IMR-90 (cell line): ENCODE measurements at regions not wholly inside any gene's neighbourhood (a gene's known extent, or its start where the extent isn't known, plus 50 kb on each side); places are given as distances from the start of the nearest gene placed in this dataset.

Experiments used
- ATAC-seq: fragments of 200-7000 bp; cut with Tn5 transposase; 2 replicates; pipeline ENCODE4 v1.9.1; 2020; ENCODE audit warnings: low read depth, mild to moderate bottlenecking, moderate library complexity
- BruUV-seq: library from RNA; stranded (reverse); fragments of 400-500 nt; replicated peaks from 2 replicates; lab custom pipeline; 2021; lab: Mats Ljungman, UMichigan
- CTCF ChIA-PET: fragments of 300-600 bp; formaldehyde crosslinking; extraction: SDS; loops from one replicate; lab custom pipeline; 2021; ENCODE audit warnings: antibody characterized with exemption; lab: Yijun Ruan, JAX
- POLR2A ChIA-PET: fragments of 300-600 bp; sonication (Branson Sonifier 250); formaldehyde crosslinking; loops from one replicate; lab custom pipeline; 2022; ENCODE audit warnings: antibody characterized with exemption; ENCODE audit not compliant: unreplicated experiment; lab: Charles Lee
- DNase-seq: peaks from one replicate; pipeline ENCODE4 v3.0.0; 2013
- H2AFZ ChIP-seq: replicated peaks from 2 replicates; pipeline ENCODE3; 2013; ENCODE audit warnings: low read length, mild to moderate bottlenecking; ENCODE audit not compliant: poor library complexity
- H2AK5ac ChIP-seq: 2 replicates; pipeline ENCODE4 v1.6.1; 2013; ENCODE audit warnings: low read depth, low read length, inconsistent platforms
- H2AK9ac ChIP-seq: replicated peaks from 2 replicates; pipeline ENCODE3; 2013; ENCODE audit warnings: mild to moderate bottlenecking, low read depth, low read length, moderate library complexity; ENCODE audit not compliant: poor library complexity
- H2BK120ac ChIP-seq: 2 replicates; pipeline ENCODE4 v1.6.1; 2013; ENCODE audit warnings: low read depth, low read length, inconsistent platforms
- H2BK15ac ChIP-seq: 3 replicates; pipeline ENCODE4 v1.6.1; 2013; ENCODE audit warnings: low read depth, low read length, inconsistent platforms
- H2BK20ac ChIP-seq: 2 replicates; pipeline ENCODE4 v1.6.1; 2013; ENCODE audit warnings: low read depth, mild to moderate bottlenecking, inconsistent platforms, low read length, moderate library complexity
- H2BK5ac ChIP-seq: 2 replicates; pipeline ENCODE4 v1.6.1; 2013; ENCODE audit warnings: mild to moderate bottlenecking, low read depth, low read length, inconsistent platforms; ENCODE audit not compliant: poor library complexity, severe bottlenecking
- H3K14ac ChIP-seq: replicated peaks from 2 replicates; pipeline ENCODE4 v1.6.1; 2013; ENCODE audit warnings: low read depth, low read length, inconsistent platforms
- H3K18ac ChIP-seq: 2 replicates; pipeline ENCODE4 v1.6.1; 2013; ENCODE audit warnings: low read depth, low read length, control low read depth
- H3K23ac ChIP-seq: 2 replicates; pipeline ENCODE4 v1.6.1; 2013; ENCODE audit warnings: low read depth, low read length, inconsistent platforms
- H3K27ac ChIP-seq: 2 replicates; pipeline ENCODE4 v1.5.1; 2013; ENCODE audit warnings: mild to moderate bottlenecking, control low read depth, low read length; ENCODE audit not compliant: insufficient read depth
- H3K27me3 ChIP-seq: 2 replicates; pipeline ENCODE4 v1.6.1; 2013; ENCODE audit warnings: low read length; ENCODE audit not compliant: control insufficient read depth, insufficient read depth
- H3K36me3 ChIP-seq: 2 replicates; pipeline ENCODE4 v1.6.1; 2013; ENCODE audit warnings: low read length, mixed read lengths; ENCODE audit not compliant: control insufficient read depth, insufficient read depth
- H3K4ac ChIP-seq: 2 replicates; pipeline ENCODE4 v1.6.1; 2013; ENCODE audit warnings: low read depth, low read length, inconsistent platforms
- H3K4me1 ChIP-seq: 2 replicates; pipeline ENCODE4 v1.6.1; 2013; ENCODE audit warnings: low read length, mixed read lengths; ENCODE audit not compliant: control insufficient read depth, insufficient read depth
- H3K4me2 ChIP-seq: 2 replicates; pipeline ENCODE4 v1.6.1; 2013; ENCODE audit warnings: low read depth, mild to moderate bottlenecking, control low read depth, low read length, moderate library complexity
- H3K4me3 ChIP-seq: 2 replicates; pipeline ENCODE4 v1.5.1; 2013; ENCODE audit warnings: low read depth, mild to moderate bottlenecking, control low read depth, low read length, moderate library complexity; ENCODE audit not compliant: insufficient read depth
- H3K56ac ChIP-seq: 2 replicates; pipeline ENCODE4 v1.6.1; 2013; ENCODE audit warnings: low read length, inconsistent platforms; ENCODE audit not compliant: insufficient read depth; ENCODE audit errors: extremely low read depth
- H3K79me1 ChIP-seq, 2 experiments: 2 replicates each; pipeline ENCODE4 v1.6.1; 2013; ENCODE audit warnings: low read length in 2 of 2, inconsistent platforms in 1 of 2, low read depth in 1 of 2
- H3K9ac ChIP-seq: 2 replicates; pipeline ENCODE4 v1.6.1; 2013; ENCODE audit warnings: low read depth, low read length, control low read depth
- H3K9me1 ChIP-seq: 2 replicates; pipeline ENCODE4 v1.6.1; 2013; ENCODE audit warnings: low read length, inconsistent platforms; ENCODE audit not compliant: insufficient read depth
- H3K9me3 ChIP-seq: 2 replicates; pipeline ENCODE4 v1.6.1; 2013; ENCODE audit warnings: low read length; ENCODE audit not compliant: control insufficient read depth, insufficient read depth
- H4K20me1 ChIP-seq: 2 replicates; pipeline ENCODE4 v1.6.1; 2013; ENCODE audit warnings: low read length, inconsistent platforms; ENCODE audit not compliant: insufficient read depth
- H4K5ac ChIP-seq: 2 replicates; pipeline ENCODE4 v1.6.1; 2013; ENCODE audit warnings: mild to moderate bottlenecking, low read depth, low read length, control low read depth
- H4K8ac ChIP-seq, 2 experiments: 2 replicates each; pipeline ENCODE4 v1.6.1; 2013; ENCODE audit warnings: low read depth in 2 of 2, low read length in 2 of 2, control low read depth in 1 of 2, inconsistent platforms in 1 of 2
- H4K91ac ChIP-seq: 2 replicates; pipeline ENCODE4 v1.6.1; 2013; ENCODE audit warnings: low read depth, low read length, inconsistent platforms; ENCODE audit not compliant: insufficient read depth
- CEBPB ChIP-seq: IDR thresholded peaks from 2 replicates; pipeline ENCODE4 v1.6.1; 2012; ENCODE audit warnings: low read depth, low read length, improper control_type of control experiment
- FOS ChIP-seq: fragments of 150-350 bp; IDR thresholded peaks from 2 replicates; pipeline ENCODE4 v1.6.1; 2016; ENCODE audit warnings: low read depth, low read length
- MAFK ChIP-seq: IDR thresholded peaks from 2 replicates; pipeline ENCODE4 v1.6.1; 2012; ENCODE audit warnings: low read depth, low read length, improper control_type of control experiment
- MXI1 ChIP-seq: IDR thresholded peaks from 2 replicates; pipeline ENCODE4 v1.6.1; 2012; ENCODE audit warnings: low read depth, mild to moderate bottlenecking, low read length, moderate library complexity, borderline replicate concordance
- NFE2L2 ChIP-seq: fragments of 150-350 bp; IDR thresholded peaks from 2 replicates; pipeline ENCODE4 v1.6.1; 2016; ENCODE audit warnings: low read depth, mild to moderate bottlenecking, low read length
- POLR2A ChIP-seq: IDR thresholded peaks from 2 replicates; pipeline ENCODE4 v1.6.1; 2012; ENCODE audit warnings: mild to moderate bottlenecking, low read depth, low read length
- RCOR1 ChIP-seq: IDR thresholded peaks from 2 replicates; pipeline ENCODE4 v1.6.1; 2012; ENCODE audit warnings: mild to moderate bottlenecking, low read length, improper control_type of control experiment; ENCODE audit not compliant: insufficient replicate concordance
- SMC3 ChIP-seq: fragments of 150-350 bp; IDR thresholded peaks from 2 replicates; pipeline ENCODE4 v1.6.1; 2016; ENCODE audit warnings: low read depth, mild to moderate bottlenecking, antibody characterized with exemption, low read length, moderate library complexity
- WGBS, 2 experiments: methylation state at CpG; one replicate each; pipeline versions ENCODE4 v1.1.5 to v1.1.7; 2013; ENCODE audit warnings: missing lambda C conversion rate in 2 of 2; ENCODE audit not compliant: insufficient read length in 1 of 2; ENCODE audit errors: extremely low coverage in 2 of 2; 5-methylcytosine and 5-hydroxymethylcytosine counted together
- dilution Hi-C: fragments of 300-500 bp; cut with HindIII; formaldehyde crosslinking; loops from one replicate; pipeline ENCODE4 v1.14.3; 2018; ENCODE audit warnings: low sequenced_read_pairs; ENCODE audit not compliant: unreplicated experiment
- in situ Hi-C: fragments of 300-500 bp; cut with MboI; formaldehyde crosslinking; loops from 3 replicates; pipeline ENCODE4 v1.14.3; 2019; ENCODE audit warnings: low sequenced_read_pairs, inconsistent platforms, mixed read lengths
- intact Hi-C: fragments of 100-400 bp; cut with micrococcal nuclease; formaldehyde crosslinking; loops from 2 replicates; pipeline ENCODE4 v1.10.0; 2022
- TF ChIP-seq, protein P1 (sequence below): fragments of 150-350 bp; IDR thresholded peaks from 2 replicates; pipeline ENCODE4 v1.6.1; 2016; ENCODE audit warnings: low read depth, mild to moderate bottlenecking, low read length, moderate library complexity, borderline replicate concordance
- TF ChIP-seq, protein P2 (sequence below): fragments of 150-350 bp; IDR thresholded peaks from 2 replicates; pipeline ENCODE4 v1.6.1; 2017; ENCODE audit warnings: mild to moderate bottlenecking, antibody characterized with exemption, low read length, low read depth

DNA sequence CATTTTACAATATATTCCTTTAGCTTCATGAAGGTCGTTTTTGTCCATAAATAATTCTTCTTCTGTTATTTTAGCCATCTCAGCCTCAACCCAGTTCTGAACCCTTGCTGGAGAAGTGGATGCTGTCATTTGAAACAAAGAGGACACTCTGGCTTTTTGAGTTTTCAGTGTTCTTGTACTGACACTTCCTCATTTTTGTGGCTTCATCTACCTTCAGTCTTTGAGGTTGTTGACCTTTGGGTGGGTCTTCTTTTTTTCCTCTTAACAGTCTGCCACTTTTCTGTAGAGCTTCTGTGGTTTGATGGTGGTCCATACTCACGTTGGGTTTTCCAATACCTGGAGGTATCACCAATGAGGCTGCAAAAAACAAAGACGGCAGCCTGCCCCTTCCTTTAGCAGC, 650.9 kb downstream of the PDCD6IP start:
- peaks cover 9% of the 10 kb centered on the region for H3K9me3 ChIP-seq
- no peak overlapping the region for H3K18ac ChIP-seq
- no peak overlapping the region for H2AK9ac ChIP-seq
- H2AFZ ChIP-seq: no peak overlapping the region
- no peaks in the 10 kb centered on the region for H3K27me3 ChIP-seq
- no peak for ATAC-seq
- no peak overlapping the region for H2BK120ac ChIP-seq
- WGBS, 2 experiments: no CpG with 5 or more reads among the region's 3 CpGs
- H3K36me3 ChIP-seq: no peaks in the 10 kb centered on the region
- no peak overlapping the region for H3K9ac ChIP-seq
- H4K91ac ChIP-seq: no peak overlapping the region
- no peaks in the 10 kb centered on the region for H3K4me1 ChIP-seq
- no TSS peak for BruUV-seq
- H3K4me3 ChIP-seq: no peak overlapping the region
- no peak overlapping the region for H4K5ac ChIP-seq
- no peak overlapping the region for H4K8ac ChIP-seq
- H3K4ac ChIP-seq: no peak overlapping the region
- H3K9me1 ChIP-seq: no peaks in the 10 kb centered on the region
- dilution Hi-C loops (no loop called here), intact Hi-C loops (no loop called here), in situ Hi-C loops (no loop called here)
- H2AK5ac ChIP-seq: no peak overlapping the region
- no peak for DNase-seq
- no peak overlapping the region for H2BK15ac ChIP-seq
- TF ChIP-seq SMC3: no peak
- TF ChIP-seq CEBPB: no peak
- no peak for TF ChIP-seq MAFK
- TF ChIP-seq, protein P1, sequence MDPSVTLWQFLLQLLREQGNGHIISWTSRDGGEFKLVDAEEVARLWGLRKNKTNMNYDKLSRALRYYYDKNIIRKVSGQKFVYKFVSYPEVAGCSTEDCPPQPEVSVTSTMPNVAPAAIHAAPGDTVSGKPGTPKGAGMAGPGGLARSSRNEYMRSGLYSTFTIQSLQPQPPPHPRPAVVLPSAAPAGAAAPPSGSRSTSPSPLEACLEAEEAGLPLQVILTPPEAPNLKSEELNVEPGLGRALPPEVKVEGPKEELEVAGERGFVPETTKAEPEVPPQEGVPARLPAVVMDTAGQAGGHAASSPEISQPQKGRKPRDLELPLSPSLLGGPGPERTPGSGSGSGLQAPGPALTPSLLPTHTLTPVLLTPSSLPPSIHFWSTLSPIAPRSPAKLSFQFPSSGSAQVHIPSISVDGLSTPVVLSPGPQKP: no peak
- TF ChIP-seq FOS: no peak
- no peak for TF ChIP-seq NFE2L2
- no peak for TF ChIP-seq RCOR1
- no peak for TF ChIP-seq MXI1
- TF ChIP-seq, protein P2, sequence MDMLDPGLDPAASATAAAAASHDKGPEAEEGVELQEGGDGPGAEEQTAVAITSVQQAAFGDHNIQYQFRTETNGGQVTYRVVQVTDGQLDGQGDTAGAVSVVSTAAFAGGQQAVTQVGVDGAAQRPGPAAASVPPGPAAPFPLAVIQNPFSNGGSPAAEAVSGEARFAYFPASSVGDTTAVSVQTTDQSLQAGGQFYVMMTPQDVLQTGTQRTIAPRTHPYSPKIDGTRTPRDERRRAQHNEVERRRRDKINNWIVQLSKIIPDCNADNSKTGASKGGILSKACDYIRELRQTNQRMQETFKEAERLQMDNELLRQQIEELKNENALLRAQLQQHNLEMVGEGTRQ: no peak
- no peak for TF ChIP-seq POLR2A
- no peak overlapping the region for H3K56ac ChIP-seq
- no peak overlapping the region for H3K23ac ChIP-seq
- H2BK5ac ChIP-seq: no peak overlapping the region
- POLR2A ChIA-PET: no interaction called here
- no peak overlapping the region for H3K27ac ChIP-seq
- H2BK20ac ChIP-seq: no peak overlapping the region
- no peaks in the 10 kb centered on the region for H3K79me1 ChIP-seq
- H3K4me2 ChIP-seq: no peak overlapping the region
- no peak overlapping the region for H3K14ac ChIP-seq
- H4K20me1 ChIP-seq: no peaks in the 10 kb centered on the region
- CTCF ChIA-PET: no interaction called here
